H1 (cell line): ENCODE measurements at regions not wholly inside any gene's neighbourhood (a gene's known extent, or its start where the extent isn't known, plus 50 kb on each side); places are given as distances from the start of the nearest gene placed in this dataset.

Experiments used
- CTCF ChIA-PET: fragments of 300-600 bp; sonication (Branson Sonifier 250); formaldehyde crosslinking; loops from one replicate; lab custom pipeline; 2021; ENCODE audit not compliant: partially characterized antibody; lab: Charles Lee
- POLR2A ChIA-PET: fragments of 300-600 bp; sonication (Branson Sonifier 250); formaldehyde crosslinking; loops from one replicate; lab custom pipeline; 2021; ENCODE audit warnings: inconsistent platforms; ENCODE audit not compliant: partially characterized antibody; lab: Charles Lee
- DNase-seq, 2 experiments: peaks; one replicate each; pipeline versions ENCODE4 v3.0.0 to v3.0.0-alpha.2; 2010 to 2022; ENCODE audit warnings: low spot score in 2 of 2, low read depth in 1 of 2, mixed read lengths in 1 of 2
- FAIRE-seq: peaks from 2 replicates; lab custom pipeline; 2011; peaks lifted over from hg19 to GRCh38; lab: Jason Lieb, UNC
- H2AFZ ChIP-seq: 2 replicates; pipeline ENCODE4 v1.8.1; 2012; ENCODE audit warnings: low read length, inconsistent platforms
- H2AK5ac ChIP-seq: 2 replicates; pipeline ENCODE4 v1.6.1; 2013; ENCODE audit warnings: low read depth, low read length
- H2BK120ac ChIP-seq: replicated peaks from 2 replicates; pipeline ENCODE3; 2013; ENCODE audit warnings: low read depth, low read length, inconsistent platforms
- H2BK12ac ChIP-seq: 2 replicates; pipeline ENCODE4 v1.6.1; 2013; ENCODE audit warnings: low read depth, low read length
- H2BK15ac ChIP-seq: 2 replicates; pipeline ENCODE4 v1.6.1; 2013; ENCODE audit warnings: low read length
- H2BK20ac ChIP-seq: 2 replicates; pipeline ENCODE4 v1.6.1; 2013; ENCODE audit warnings: low read length
- H2BK5ac ChIP-seq: 2 replicates; pipeline ENCODE4 v1.6.1; 2013; ENCODE audit warnings: low read depth, low read length
- H3K14ac ChIP-seq: 2 replicates; pipeline ENCODE4 v1.6.1; 2013; ENCODE audit warnings: inconsistent platforms; ENCODE audit not compliant: insufficient read length
- H3K18ac ChIP-seq: 2 replicates; pipeline ENCODE4 v1.6.1; 2013; ENCODE audit warnings: low read length; ENCODE audit errors: extremely low read depth
- H3K23ac ChIP-seq: 2 replicates; pipeline ENCODE4 v1.6.1; 2013; ENCODE audit warnings: inconsistent platforms; ENCODE audit not compliant: insufficient read length
- H3K23me2 ChIP-seq: 2 replicates; pipeline ENCODE4 v1.6.1; 2013; ENCODE audit warnings: low read depth, low read length
- H3K27ac ChIP-seq: 2 replicates; pipeline ENCODE4 v1.6.1; 2011; ENCODE audit warnings: low read depth, low read length, inconsistent platforms
- H3K27me3 ChIP-seq, 4 experiments: replicated peaks in 1 of 4; 1 replicate in 1 of 4; 2 replicates in 3 of 4; pipeline versions ENCODE4 v1.6.1 to v1.8.1; 2011 to 2013; ENCODE audit warnings: low read length in 3 of 4, mild to moderate bottlenecking in 3 of 4, inconsistent platforms in 2 of 4, mixed read lengths in 2 of 4, moderate library complexity in 1 of 4; ENCODE audit not compliant: control insufficient read depth in 3 of 4, insufficient read depth in 3 of 4; ENCODE audit errors: extremely low read depth in 1 of 4
- H3K36me3 ChIP-seq, 4 experiments: 2 replicates each; pipeline versions ENCODE4 v1.6.1 to v1.8.1; 2011 to 2013; ENCODE audit warnings: mild to moderate bottlenecking in 4 of 4, low read length in 3 of 4, moderate library complexity in 2 of 4, control low read depth in 1 of 4, inconsistent platforms in 1 of 4; ENCODE audit not compliant: insufficient read depth in 4 of 4, control insufficient read depth in 2 of 4
- H3K4ac ChIP-seq: replicated peaks from 2 replicates; pipeline ENCODE3; 2013; ENCODE audit warnings: low read length, low read depth, mixed read lengths, inconsistent platforms; ENCODE audit not compliant: insufficient read length
- H3K4me1 ChIP-seq, 4 experiments: replicated peaks in 1 of 4; 1 replicate in 1 of 4; 2 replicates in 3 of 4; pipeline versions ENCODE4 v1.6.1 to v1.8.1; 2011 to 2013; ENCODE audit warnings: low read length in 3 of 4, inconsistent platforms in 2 of 4, mixed read lengths in 1 of 4; ENCODE audit not compliant: insufficient read depth in 4 of 4, control insufficient read depth in 3 of 4
- H3K4me2 ChIP-seq, 2 experiments: 2 replicates each; pipeline versions ENCODE4 v1.6.1 to v1.8.1; 2011 to 2013; ENCODE audit warnings: low read depth in 2 of 2, low read length in 2 of 2, control low read depth in 1 of 2, inconsistent platforms in 1 of 2, mild to moderate bottlenecking in 1 of 2; ENCODE audit not compliant: insufficient read depth in 1 of 2
- H3K4me3 ChIP-seq, 4 experiments: fragments of 200-600, 300-600 bp in 1 of 4; sonication (generic), shearing (Covaris generic), sonication (Bioruptor Twin) in 1 of 4; 2 replicates each; pipeline versions ENCODE4 v1.5.1 to v1.8.1; 2011 to 2016; ENCODE audit warnings: low read length in 4 of 4, low read depth in 3 of 4, control low read depth in 2 of 4, inconsistent platforms in 2 of 4, mild to moderate bottlenecking in 2 of 4, mixed read lengths in 1 of 4, moderate library complexity in 1 of 4; ENCODE audit not compliant: insufficient read depth in 2 of 4; ENCODE audit errors: extremely low read depth in 1 of 4
- H3K56ac ChIP-seq: replicated peaks from 2 replicates; pipeline ENCODE3; 2013; ENCODE audit warnings: low read depth, mild to moderate bottlenecking, mixed read lengths, low read length, inconsistent platforms; ENCODE audit not compliant: insufficient read length
- H3K79me1 ChIP-seq: 2 replicates; pipeline ENCODE4 v1.6.1; 2013; ENCODE audit warnings: low read depth, low read length, control low read depth
- H3K79me2 ChIP-seq, 2 experiments: 2 replicates each; pipeline versions ENCODE4 v1.6.1 to v1.8.1; 2012 to 2013; ENCODE audit warnings: low read length in 2 of 2, mild to moderate bottlenecking in 2 of 2, inconsistent platforms in 1 of 2; ENCODE audit not compliant: insufficient read depth in 2 of 2, control insufficient read depth in 1 of 2
- H3K9ac ChIP-seq, 4 experiments: replicated peaks in 1 of 4; 1 replicate in 1 of 4; 2 replicates in 3 of 4; pipeline versions ENCODE4 v1.6.1 to v1.8.1; 2011 to 2013; ENCODE audit warnings: low read depth in 3 of 4, low read length in 3 of 4, control low read depth in 2 of 4, mild to moderate bottlenecking in 2 of 4, moderate library complexity in 2 of 4, inconsistent platforms in 1 of 4; ENCODE audit errors: extremely low read depth in 1 of 4
- H3K9me3 ChIP-seq, 2 experiments: 2 replicates each; pipeline versions ENCODE4 v1.6.1 to v1.8.1; 2012 to 2013; ENCODE audit warnings: mild to moderate bottlenecking in 2 of 2, moderate library complexity in 2 of 2, control low read depth in 1 of 2, inconsistent platforms in 1 of 2, low read depth in 1 of 2, low read length in 1 of 2, mixed read lengths in 1 of 2; ENCODE audit not compliant: insufficient read depth in 2 of 2
- H4K20me1 ChIP-seq, 2 experiments: replicated peaks in 1 of 2; 2 replicates each; pipeline versions ENCODE3 to v1.8.1; 2011 to 2013; ENCODE audit warnings: inconsistent platforms in 2 of 2, low read length in 2 of 2, mild to moderate bottlenecking in 1 of 2; ENCODE audit not compliant: insufficient read depth in 2 of 2, control insufficient read depth in 1 of 2
- H4K5ac ChIP-seq: 2 replicates; pipeline ENCODE4 v1.6.1; 2013; ENCODE audit warnings: low read length, low read depth, mixed read lengths, inconsistent platforms; ENCODE audit not compliant: insufficient read length
- H4K8ac ChIP-seq: 2 replicates; pipeline ENCODE4 v1.8.0; 2013; ENCODE audit warnings: mild to moderate bottlenecking, moderate library complexity, low read length, inconsistent platforms; ENCODE audit not compliant: insufficient read depth; ENCODE audit errors: extremely low read depth
- H4K91ac ChIP-seq: replicated peaks from 2 replicates; pipeline ENCODE3; 2013; ENCODE audit warnings: low read length, mixed read lengths, inconsistent platforms; ENCODE audit not compliant: insufficient read length
- CEBPB ChIP-seq: IDR thresholded peaks from 2 replicates; pipeline ENCODE4 v1.6.1; 2012; ENCODE audit warnings: low read depth, low read length
- CHD1 ChIP-seq: IDR thresholded peaks from 2 replicates; pipeline ENCODE4 v1.6.1; 2012; ENCODE audit warnings: low read depth, low read length, improper control_type of control experiment
- CTCF ChIP-seq, 3 experiments: IDR thresholded peaks; 1 replicate in 2 of 3; 2 replicates in 1 of 3; pipeline versions ENCODE4 v1.5.1 to v1.6.1; 2011; ENCODE audit warnings: low read length in 3 of 3, mild to moderate bottlenecking in 3 of 3, inconsistent platforms in 2 of 3, low read depth in 1 of 3, moderate library complexity in 1 of 3; ENCODE audit not compliant: insufficient read depth in 1 of 3; ENCODE audit errors: control extremely low read depth in 1 of 3
- GABPA ChIP-seq: IDR thresholded peaks from 2 replicates; pipeline ENCODE4 v1.6.1; 2011; ENCODE audit warnings: mild to moderate bottlenecking, low read length, moderate library complexity, borderline replicate concordance; ENCODE audit not compliant: insufficient read depth
- JUN ChIP-seq: IDR thresholded peaks from 2 replicates; pipeline ENCODE4 v1.6.1; 2011; ENCODE audit warnings: low read depth, mild to moderate bottlenecking, improper control_type of control experiment, low read length
- NANOG ChIP-seq: IDR thresholded peaks from 2 replicates; pipeline ENCODE4 v1.6.1; 2011; ENCODE audit warnings: low read length, low read depth, mild to moderate bottlenecking, inconsistent platforms; ENCODE audit not compliant: insufficient read depth, poor library complexity, severe bottlenecking
- POLR2A ChIP-seq, 2 experiments: IDR thresholded peaks; 1 replicate in 1 of 2; 2 replicates in 1 of 2; pipeline ENCODE4 v1.6.1; 2011; ENCODE audit warnings: low read depth in 2 of 2, low read length in 2 of 2, mild to moderate bottlenecking in 2 of 2; ENCODE audit errors: control extremely low read depth in 1 of 2
- SP4 ChIP-seq: IDR thresholded peaks from 2 replicates; pipeline ENCODE4 v1.6.1; 2012; ENCODE audit warnings: low read length, inconsistent platforms
- SRF ChIP-seq: IDR thresholded peaks from 2 replicates; pipeline ENCODE4 v1.6.1; 2011; ENCODE audit warnings: mild to moderate bottlenecking, low read depth, low read length, moderate library complexity
- TAF7 ChIP-seq: optimal IDR thresholded peaks from 2 replicates; pipeline ENCODE3; 2011; ENCODE audit warnings: low read depth, mild to moderate bottlenecking, inconsistent platforms, low read length, moderate library complexity, borderline replicate concordance
- TBP ChIP-seq: IDR thresholded peaks from 2 replicates; pipeline ENCODE4 v1.6.1; 2011; ENCODE audit warnings: low read depth, low read length, improper control_type of control experiment
- TCF12 ChIP-seq: IDR thresholded peaks from 2 replicates; pipeline ENCODE4 v1.6.1; 2011; ENCODE audit warnings: low read depth, mild to moderate bottlenecking, low read length
- WGBS, 2 experiments: shearing (Covaris generic) in 1 of 2; methylation state at CpG; one replicate each; pipeline versions ENCODE4 v1.1.6 to v1.1.7; 2013 to 2015; ENCODE audit warnings: low lambda C conversion rate in 2 of 2, mixed read lengths in 2 of 2, inconsistent platforms in 1 of 2, low coverage in 1 of 2, missing lambda C conversion rate in 1 of 2; ENCODE audit not compliant: insufficient replicate concordance in 2 of 2, insufficient coverage in 1 of 2, insufficient read length in 1 of 2; ENCODE audit errors: extremely low coverage in 1 of 2, missing lambda C conversion rate in 1 of 2; 5-methylcytosine and 5-hydroxymethylcytosine counted together

GRCh38 chr21:35106246-35106835 lies 57.2 kb upstream of the RUNX1 start:
- CTCF ChIA-PET = no interaction called here
- no peak for DNase-seq
- no peaks in the 10 kb centered on the region for H3K79me1 ChIP-seq
- H3K18ac ChIP-seq = no peak overlapping the region
- no peak overlapping the region for H2BK15ac ChIP-seq
- TF ChIP-seq SRF (no peak), CHD1 (no peak), CTCF (IDR thresholded peaks at IDR 0.05; ENCODE audit: control extremely low read depth in 1 of 3, insufficient read depth in 1 of 3, low read depth in 1 of 3, low read length in 3 of 3) (no peak), TCF12 (no peak), TBP (no peak), POLR2A (IDR thresholded peaks at IDR 0.05; ENCODE audit: control extremely low read depth in 1 of 2, low read depth in 2 of 2, low read length in 2 of 2) (no peak), GABPA (no peak), JUN (no peak), TAF7 (no peak), CEBPB (no peak), SP4 (no peak), NANOG (no peak)
- TF ChIP-seq, all 59 proteins: peak for 0
- H3K4me1 ChIP-seq = no peaks in the 10 kb centered on the region
- H4K8ac ChIP-seq = no peak overlapping the region
- no peak overlapping the region for H3K56ac ChIP-seq
- no peak overlapping the region for H2AFZ ChIP-seq
- no peak overlapping the region for H3K14ac ChIP-seq
- no peak overlapping the region for H3K23ac ChIP-seq
- H3K27me3 ChIP-seq = no peaks in the 10 kb centered on the region; a peak in 1 of 7 replicates
- no peak overlapping the region for H3K4ac ChIP-seq
- H4K91ac ChIP-seq = no peak overlapping the region
- H2BK20ac ChIP-seq = no peak overlapping the region
- no peak overlapping the region for H2BK5ac ChIP-seq
- no peak overlapping the region for H3K27ac ChIP-seq
- 94% methylated on average over 11 of the region's 11 CpGs; no CpG with 5 or more reads in 1 of the 2 experiments for WGBS, 2 experiments
- no peak overlapping the region for H2AK5ac ChIP-seq
- FAIRE-seq = no peak
- POLR2A ChIA-PET = no interaction called here
- H3K9ac ChIP-seq = no peak overlapping the region
- H3K36me3 ChIP-seq = no peaks in the 10 kb centered on the region
- no peak overlapping the region for H4K5ac ChIP-seq
- H2BK120ac ChIP-seq = no peak overlapping the region
- no peak overlapping the region for H3K4me3 ChIP-seq
- no peaks in the 10 kb centered on the region for H3K23me2 ChIP-seq
- no peaks in the 10 kb centered on the region for H3K79me2 ChIP-seq
- no peaks in the 10 kb centered on the region for H4K20me1 ChIP-seq
- no peaks in the 10 kb centered on the region for H3K9me3 ChIP-seq
- H2BK12ac ChIP-seq = no peak overlapping the region
- no peak overlapping the region for H3K4me2 ChIP-seq
